Muscle layer of duodenum (tissue), 2 donors: ENCODE measurements at regions not wholly inside any gene's neighbourhood (a gene's known extent, or its start where the extent isn't known, plus 50 kb on each side); places are given as distances from the start of the nearest gene placed in this dataset.

Experiments used
- H3K27ac ChIP-seq: one replicate; pipeline ENCODE4 v1.7.0; 2013; ENCODE audit warnings: mild to moderate bottlenecking, low read length
- H3K27me3 ChIP-seq: one replicate; pipeline ENCODE4 v1.7.0; 2013; ENCODE audit warnings: low read depth, mild to moderate bottlenecking, control low read depth, low read length
- H3K36me3 ChIP-seq, 2 donors: one replicate each; pipeline ENCODE4 v1.7.0; 2013; ENCODE audit warnings: low read length in 2 of 2, control low read depth in 1 of 2, mild to moderate bottlenecking in 1 of 2; ENCODE audit not compliant: insufficient read depth in 2 of 2, control insufficient read depth in 1 of 2
- H3K4me1 ChIP-seq, 2 donors: one replicate each; pipeline ENCODE4 v1.7.0; 2013; ENCODE audit warnings: low read length in 2 of 2, mild to moderate bottlenecking in 2 of 2, control low read depth in 1 of 2, moderate library complexity in 1 of 2; ENCODE audit not compliant: insufficient read depth in 2 of 2, control insufficient read depth in 1 of 2
- H3K4me3 ChIP-seq, 2 donors: one replicate each; pipeline ENCODE4 v1.7.0; 2013; ENCODE audit warnings: low read length in 2 of 2, low read depth in 1 of 2, mild to moderate bottlenecking in 1 of 2
- H3K9me3 ChIP-seq, 2 donors: one replicate each; pipeline ENCODE4 v1.7.0; 2013; ENCODE audit warnings: low read length in 2 of 2, control low read depth in 1 of 2, mild to moderate bottlenecking in 1 of 2; ENCODE audit not compliant: control insufficient read depth in 1 of 2
- donor health status: healthy.

DNA sequence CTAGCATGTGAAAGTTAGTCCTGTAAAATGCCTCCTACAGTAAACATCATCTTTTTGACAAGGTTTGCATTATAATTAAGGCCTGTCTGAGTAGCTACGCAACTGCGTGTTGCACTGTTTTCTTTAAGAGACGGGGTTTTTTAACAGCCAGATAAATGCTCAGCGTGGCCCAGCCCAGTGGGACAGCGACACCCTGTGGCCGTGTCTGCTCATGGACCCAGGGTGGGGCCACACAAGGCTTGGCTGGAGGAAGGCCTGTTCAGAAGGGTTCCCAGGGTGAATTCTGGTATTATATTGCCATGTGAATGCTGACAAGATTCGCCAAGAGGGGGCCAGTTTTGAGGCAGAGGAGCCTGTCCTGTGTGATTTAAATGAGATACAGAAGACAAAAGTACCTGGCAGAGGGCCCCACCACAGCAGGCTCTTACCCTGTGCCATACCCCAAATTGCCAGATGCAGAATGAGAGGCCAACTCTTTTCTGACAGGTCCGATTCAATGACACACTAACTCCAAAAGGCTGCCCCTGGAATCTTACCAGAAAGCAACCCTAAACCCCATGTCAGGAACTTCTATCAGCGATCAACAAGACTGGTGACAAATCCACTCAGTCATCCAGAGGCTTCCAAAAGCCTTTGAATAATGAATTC lies 65.9 kb upstream of the IRX6 start:
- peaks cover 0 to 6% of the 10 kb centered on the region in 2 donors for H3K9me3 ChIP-seq
- no peak overlapping the region for H3K4me3 ChIP-seq
- no peaks in the 10 kb centered on the region for H3K27me3 ChIP-seq
- no peak overlapping the region for H3K27ac ChIP-seq
- no peaks in the 10 kb centered on the region for H3K4me1 ChIP-seq
- H3K36me3 ChIP-seq = no peaks in the 10 kb centered on the region

- no peak overlapping the region for H3K27ac ChIP-seq
- peaks cover 0 to 7% of the 10 kb centered on the region in 2 donors for H3K9me3 ChIP-seq
- no peak overlapping the region for H3K4me3 ChIP-seq
- H3K4me1 ChIP-seq = no peaks in the 10 kb centered on the region
- no peaks in the 10 kb centered on the region for H3K27me3 ChIP-seq
- H3K36me3 ChIP-seq = no peaks in the 10 kb centered on the region
Observed at GRCh38 chr16:55261301-55261700, 62.7 kb upstream of the IRX6 start.

DNA sequence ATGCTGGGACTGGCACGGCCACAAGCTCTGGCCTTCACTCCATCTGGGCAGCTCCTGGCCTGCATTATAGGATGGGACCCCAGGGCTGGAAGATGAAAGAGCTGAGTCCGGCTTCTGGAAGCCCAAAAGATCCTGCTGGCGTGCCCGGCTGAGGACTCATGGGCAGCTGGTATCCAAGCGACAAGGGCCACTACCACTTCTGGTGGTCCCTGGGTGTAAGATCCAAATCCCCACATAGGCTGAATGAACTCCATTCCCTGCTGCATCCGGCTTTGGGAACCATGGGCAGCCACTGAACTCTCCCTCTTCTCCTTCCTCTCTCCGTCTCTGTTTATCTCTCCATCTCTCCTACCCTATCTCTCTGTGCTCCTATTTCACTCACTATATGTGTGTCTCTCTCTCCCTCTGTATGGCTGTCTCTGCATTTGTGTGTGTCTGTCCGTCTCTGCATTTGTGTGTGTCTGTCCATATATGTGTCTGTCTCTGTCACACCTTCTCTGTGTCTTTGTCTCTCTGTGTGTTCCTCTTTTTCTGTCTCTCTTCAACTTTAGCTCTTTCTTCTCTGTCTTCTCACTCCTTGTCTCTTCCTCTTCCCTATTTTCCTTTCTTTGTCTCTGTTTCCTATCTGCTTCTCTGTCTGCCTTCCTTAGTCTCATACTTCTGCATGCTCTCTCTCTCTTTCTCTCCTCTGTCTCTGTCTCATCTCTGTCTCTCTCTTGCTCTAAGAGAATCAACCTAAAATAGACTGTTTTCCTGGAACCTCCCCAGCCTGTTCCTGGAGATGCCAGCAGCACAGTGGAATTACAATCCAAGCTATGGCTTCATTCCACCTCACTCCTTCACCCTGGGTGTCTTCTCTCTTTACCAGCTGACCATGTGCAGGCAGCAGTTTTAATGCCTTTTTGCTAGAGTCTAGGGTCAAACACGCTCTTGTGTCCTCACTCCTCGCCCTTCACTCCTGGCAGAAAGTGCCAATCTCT lies 60.4 kb upstream of the IRX6 start:
- Histone ChIP-seq H3K4me3 (no peak overlapping the region), H3K9me3 (peaks cover 0 to 7% of the 10 kb centered on the region in 2 donors), H3K4me1 (no peaks in the 10 kb centered on the region), H3K27ac (no peak overlapping the region), H3K27me3 (no peaks in the 10 kb centered on the region), H3K36me3 (no peaks in the 10 kb centered on the region)

DNA sequence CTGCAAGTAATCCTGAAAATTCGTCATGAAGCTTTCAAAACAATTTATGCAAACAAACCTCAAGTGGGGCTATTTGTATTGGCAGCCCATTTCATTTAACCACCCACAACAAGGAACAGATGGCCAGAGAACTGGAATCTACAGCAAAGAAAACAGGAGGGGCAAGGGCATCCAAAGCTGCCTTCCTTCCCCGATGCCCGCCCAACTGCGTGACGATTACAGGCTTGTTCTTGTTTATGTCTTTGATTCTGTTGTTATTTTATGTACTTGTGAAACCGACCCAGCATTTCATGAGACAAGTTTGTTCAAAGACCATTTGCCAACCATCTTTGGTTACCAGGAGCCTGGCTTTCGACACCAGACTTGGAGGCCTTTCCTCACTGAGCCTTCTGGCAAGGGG lies 59.1 kb upstream of the IRX6 start:
- no peak overlapping the region for H3K4me3 ChIP-seq
- no peaks in the 10 kb centered on the region for H3K36me3 ChIP-seq
- H3K9me3 ChIP-seq = peaks cover 0 to 7% of the 10 kb centered on the region in 2 donors
- no peak overlapping the region for H3K27ac ChIP-seq
- H3K4me1 ChIP-seq = no peaks in the 10 kb centered on the region
- H3K27me3 ChIP-seq = no peaks in the 10 kb centered on the region

- Histone ChIP-seq H3K27me3 (no peaks in the 10 kb centered on the region), H3K4me3 (no peak overlapping the region), H3K27ac (no peak overlapping the region), H3K9me3 (peaks cover 0 to 7% of the 10 kb centered on the region in 2 donors), H3K36me3 (no peaks in the 10 kb centered on the region), H3K4me1 (no peaks in the 10 kb centered on the region)
Observed at GRCh38 chr16:55265926-55266325, 58.1 kb upstream of the IRX6 start.

GRCh38 chr16:55271945-55272513 lies 52.0 kb upstream of the IRX6 start:
- no peaks in the 10 kb centered on the region for H3K4me1 ChIP-seq
- H3K27me3 ChIP-seq = no peaks in the 10 kb centered on the region
- no peak overlapping the region for H3K4me3 ChIP-seq
- H3K27ac ChIP-seq = no peak overlapping the region
- no peaks in the 10 kb centered on the region for H3K9me3 ChIP-seq
- H3K36me3 ChIP-seq = no peaks in the 10 kb centered on the region

GRCh38 chr16:55272744-55273143 lies 51.3 kb upstream of the IRX6 start:
- H3K36me3 ChIP-seq = no peaks in the 10 kb centered on the region
- no peak overlapping the region for H3K4me3 ChIP-seq
- H3K4me1 ChIP-seq = no peaks in the 10 kb centered on the region
- H3K27me3 ChIP-seq = no peaks in the 10 kb centered on the region
- H3K27ac ChIP-seq = no peak overlapping the region
- no peaks in the 10 kb centered on the region for H3K9me3 ChIP-seq

DNA sequence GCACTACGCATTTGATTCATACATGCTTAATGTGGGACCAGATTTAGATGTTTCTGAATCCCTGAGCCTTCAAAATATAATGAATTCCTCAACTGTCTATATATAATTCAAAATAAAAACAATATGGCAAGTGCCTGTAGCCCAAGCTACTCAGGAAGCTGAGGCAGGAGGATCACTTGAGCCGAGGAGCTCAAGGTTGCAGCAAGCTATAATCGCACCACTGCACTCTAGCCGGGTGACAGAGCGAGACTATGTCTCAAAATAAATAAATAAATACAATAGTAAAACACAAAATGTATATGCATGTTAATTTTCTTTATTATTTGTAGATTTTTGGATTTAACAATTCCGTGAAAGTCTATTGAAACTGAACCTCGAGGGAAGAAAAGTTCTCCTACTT lies 50.6 kb upstream of the IRX6 start:
- Histone ChIP-seq H3K9me3 (no peaks in the 10 kb centered on the region), H3K4me3 (no peak overlapping the region), H3K36me3 (no peaks in the 10 kb centered on the region), H3K27me3 (no peaks in the 10 kb centered on the region), H3K27ac (no peak overlapping the region), H3K4me1 (no peaks in the 10 kb centered on the region)

GRCh38 chr16:55273959-55274358 lies 50.0 kb upstream of the IRX6 start:
- H3K27ac ChIP-seq = no peak overlapping the region
- no peak overlapping the region for H3K4me3 ChIP-seq
- no peaks in the 10 kb centered on the region for H3K9me3 ChIP-seq
- no peaks in the 10 kb centered on the region for H3K27me3 ChIP-seq
- no peaks in the 10 kb centered on the region for H3K4me1 ChIP-seq
- no peaks in the 10 kb centered on the region for H3K36me3 ChIP-seq
